ENCODE measurements at regions not wholly inside any gene's neighbourhood (a gene's known extent, or its start where the extent isn't known, plus 50 kb on each side); places are given as distances from the start of the nearest gene placed in this dataset.

DNA sequence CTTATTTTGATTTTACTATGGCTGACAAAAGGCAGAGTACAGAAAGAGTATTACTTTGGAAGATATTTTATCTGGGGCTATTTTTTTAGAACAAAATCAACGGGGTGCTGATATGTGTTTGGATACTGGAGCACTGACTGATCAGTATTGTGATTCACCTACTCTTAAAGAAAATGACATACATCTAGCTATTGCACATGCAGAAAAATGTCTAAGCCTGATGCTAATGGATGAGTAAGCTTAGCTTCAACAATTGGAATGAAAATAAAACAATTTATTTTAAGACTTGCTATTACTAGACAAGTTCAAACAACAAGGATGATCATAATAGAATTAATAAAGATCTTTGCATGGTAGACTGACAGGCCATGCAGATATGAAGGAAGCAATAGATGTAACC, 262.0 kb downstream of the PPP1R2C start:
- TF ChIP-seq, protein P1, sequence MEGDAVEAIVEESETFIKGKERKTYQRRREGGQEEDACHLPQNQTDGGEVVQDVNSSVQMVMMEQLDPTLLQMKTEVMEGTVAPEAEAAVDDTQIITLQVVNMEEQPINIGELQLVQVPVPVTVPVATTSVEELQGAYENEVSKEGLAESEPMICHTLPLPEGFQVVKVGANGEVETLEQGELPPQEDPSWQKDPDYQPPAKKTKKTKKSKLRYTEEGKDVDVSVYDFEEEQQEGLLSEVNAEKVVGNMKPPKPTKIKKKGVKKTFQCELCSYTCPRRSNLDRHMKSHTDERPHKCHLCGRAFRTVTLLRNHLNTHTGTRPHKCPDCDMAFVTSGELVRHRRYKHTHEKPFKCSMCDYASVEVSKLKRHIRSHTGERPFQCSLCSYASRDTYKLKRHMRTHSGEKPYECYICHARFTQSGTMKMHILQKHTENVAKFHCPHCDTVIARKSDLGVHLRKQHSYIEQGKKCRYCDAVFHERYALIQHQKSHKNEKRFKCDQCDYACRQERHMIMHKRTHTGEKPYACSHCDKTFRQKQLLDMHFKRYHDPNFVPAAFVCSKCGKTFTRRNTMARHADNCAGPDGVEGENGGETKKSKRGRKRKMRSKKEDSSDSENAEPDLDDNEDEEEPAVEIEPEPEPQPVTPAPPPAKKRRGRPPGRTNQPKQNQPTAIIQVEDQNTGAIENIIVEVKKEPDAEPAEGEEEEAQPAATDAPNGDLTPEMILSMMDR (IDR thresholded peaks at IDR 0.05): no peak
- no peak for TF ChIP-seq POLR2AphosphoS5 (IDR thresholded peaks at IDR 0.05; ENCODE audit: insufficient read depth in 1 of 2, low read depth in 1 of 2)

All from vagina (tissue), 2 donors.